ENCODE measurements at regions not wholly inside any gene's neighbourhood (a gene's known extent, or its start where the extent isn't known, plus 50 kb on each side); places are given as distances from the start of the nearest gene placed in this dataset.
A peak's percentile ranks its signal among the peaks of the same experiment; 100 is the strongest.

GRCh38 chrX:125782184-125782583, 383.9 kb downstream of the DCAF12L2 start:
- Mint-ChIP-seq H3K4me3 (no peak overlapping the region), H3K4me1 (peaks cover 9% of the 10 kb centered on the region), H3K9me3 (peaks cover 8% of the 10 kb centered on the region), H3K36me3 (ENCODE audit: low read depth) (no peaks in the 10 kb centered on the region), H3K27me3 (ENCODE audit: low read depth) (no peaks in the 10 kb centered on the region), H3K27ac (no peak overlapping the region)
- TF ChIP-seq CTCF (IDR thresholded peaks at IDR 0.05; ENCODE audit: unreplicated experiment in 3 of 3): no peak

GRCh38 chrX:125786316-125786715, 379.8 kb downstream of the DCAF12L2 start:
- no peak for TF ChIP-seq CTCF (IDR thresholded peaks at IDR 0.05; ENCODE audit: unreplicated experiment in 3 of 3)
- no peak overlapping the region for H3K27ac Mint-ChIP-seq
- no peak overlapping the region for H3K4me3 Mint-ChIP-seq
- no peaks in the 10 kb centered on the region for H3K36me3 Mint-ChIP-seq (ENCODE audit: low read depth)
- H3K9me3 Mint-ChIP-seq: peaks cover 23% of the 10 kb centered on the region
- H3K27me3 Mint-ChIP-seq (ENCODE audit: low read depth): no peaks in the 10 kb centered on the region
- peaks cover 3% of the 10 kb centered on the region for H3K4me1 Mint-ChIP-seq

GRCh38 chrX:125791787-125792186, 374.3 kb downstream of the DCAF12L2 start:
- no peak for TF ChIP-seq CTCF (IDR thresholded peaks at IDR 0.05; ENCODE audit: unreplicated experiment in 3 of 3)
- Mint-ChIP-seq H3K36me3 (ENCODE audit: low read depth) (no peaks in the 10 kb centered on the region), H3K4me3 (no peak overlapping the region), H3K4me1 (no peaks in the 10 kb centered on the region), H3K27ac (no peak overlapping the region), H3K9me3 (peaks cover 19% of the 10 kb centered on the region), H3K27me3 (ENCODE audit: low read depth) (no peaks in the 10 kb centered on the region)

GRCh38 chrX:125810856-125811255, 355.2 kb downstream of the DCAF12L2 start:
- no peak for TF ChIP-seq CTCF (IDR thresholded peaks at IDR 0.05; ENCODE audit: unreplicated experiment in 3 of 3)
- H3K4me3 Mint-ChIP-seq: no peak overlapping the region
- no peaks in the 10 kb centered on the region for H3K4me1 Mint-ChIP-seq
- H3K27me3 Mint-ChIP-seq (ENCODE audit: low read depth): no peaks in the 10 kb centered on the region
- no peaks in the 10 kb centered on the region for H3K36me3 Mint-ChIP-seq (ENCODE audit: low read depth)
- H3K9me3 Mint-ChIP-seq: peaks cover 2% of the 10 kb centered on the region
- no peak overlapping the region for H3K27ac Mint-ChIP-seq

- Mint-ChIP-seq H3K27ac (no peak overlapping the region), H3K4me1 (no peaks in the 10 kb centered on the region)
Observed at GRCh38 chrX:125826080-125826479, 340.0 kb downstream of the DCAF12L2 start.

More at GRCh38 chrX:125826080-125826479, 340.0 kb downstream of the DCAF12L2 start:
- peak in 1 of 3 experiments; percentile 10 for TF ChIP-seq CTCF (IDR thresholded peaks at IDR 0.05; ENCODE audit: unreplicated experiment in 3 of 3)
- Mint-ChIP-seq H3K9me3 (peaks cover 24% of the 10 kb centered on the region), H3K27me3 (ENCODE audit: low read depth) (no peaks in the 10 kb centered on the region), H3K36me3 (ENCODE audit: low read depth) (no peaks in the 10 kb centered on the region), H3K4me3 (no peak overlapping the region)
